MCF 10A (cell line): ENCODE measurements at regions not wholly inside any gene's neighbourhood (a gene's known extent, or its start where the extent isn't known, plus 50 kb on each side); places are given as distances from the start of the nearest gene placed in this dataset.

Source experiments
- BruUV-seq: library from RNA; stranded (reverse); fragments of 400-500 nt; replicated peaks from 2 replicates; lab custom pipeline; 2021; lab: Mats Ljungman, UMichigan
- CTCF ChIA-PET: fragments of 300-600 bp; sonication (Branson Sonifier 250); formaldehyde crosslinking; extraction: SDS; loops from one replicate; lab custom pipeline; 2021; ENCODE audit warnings: antibody characterized with exemption, inconsistent platforms; lab: Yijun Ruan, JAX
- POLR2A ChIA-PET: fragments of 300-600, 350-650 bp; sonication (Branson Sonifier 250); formaldehyde crosslinking; extraction: SDS; loops from one replicate; lab custom pipeline; 2020; ENCODE audit warnings: antibody characterized with exemption, inconsistent platforms; lab: Yijun Ruan, JAX
- DNase-seq: peaks from one replicate; pipeline ENCODE4 v3.0.0-alpha.2; 2018; ENCODE audit not compliant: unreplicated experiment
- H3K27ac Mint-ChIP-seq: one replicate; pipeline ENCODE4 v1.8.0; 2022; ENCODE audit warnings: mild to moderate bottlenecking, low read depth, mixed read lengths; ENCODE audit not compliant: unreplicated experiment
- H3K27me3 Mint-ChIP-seq: one replicate; pipeline ENCODE4 v1.8.0; 2022; ENCODE audit warnings: mixed read lengths; ENCODE audit not compliant: insufficient read depth, unreplicated experiment
- H3K36me3 Mint-ChIP-seq: one replicate; pipeline ENCODE4 v1.8.0; 2022; ENCODE audit warnings: mild to moderate bottlenecking, moderate library complexity, mixed read lengths; ENCODE audit not compliant: insufficient read depth, unreplicated experiment
- H3K4me1 Mint-ChIP-seq: one replicate; pipeline ENCODE4 v1.8.0; 2022; ENCODE audit warnings: mixed read lengths; ENCODE audit not compliant: insufficient read depth, unreplicated experiment
- H3K4me3 Mint-ChIP-seq: one replicate; pipeline ENCODE4 v1.8.0; 2022; ENCODE audit warnings: mild to moderate bottlenecking, moderate library complexity, mixed read lengths; ENCODE audit not compliant: unreplicated experiment
- H3K9me3 Mint-ChIP-seq: one replicate; pipeline ENCODE4 v1.8.0; 2022; ENCODE audit warnings: mixed read lengths; ENCODE audit not compliant: unreplicated experiment
- intact Hi-C: fragments of 100-400 bp; cut with micrococcal nuclease; formaldehyde crosslinking; loops from 2 replicates; pipeline ENCODE4 v1.14.1; 2022
- TF ChIP-seq, protein P1 (sequence below): fragments of 200-600 bp; IDR thresholded peaks from one replicate; pipeline ENCODE4 v1.8.0; 2022; ENCODE audit warnings: antibody characterized with exemption, mild to moderate bottlenecking; ENCODE audit not compliant: unreplicated experiment

DNA sequence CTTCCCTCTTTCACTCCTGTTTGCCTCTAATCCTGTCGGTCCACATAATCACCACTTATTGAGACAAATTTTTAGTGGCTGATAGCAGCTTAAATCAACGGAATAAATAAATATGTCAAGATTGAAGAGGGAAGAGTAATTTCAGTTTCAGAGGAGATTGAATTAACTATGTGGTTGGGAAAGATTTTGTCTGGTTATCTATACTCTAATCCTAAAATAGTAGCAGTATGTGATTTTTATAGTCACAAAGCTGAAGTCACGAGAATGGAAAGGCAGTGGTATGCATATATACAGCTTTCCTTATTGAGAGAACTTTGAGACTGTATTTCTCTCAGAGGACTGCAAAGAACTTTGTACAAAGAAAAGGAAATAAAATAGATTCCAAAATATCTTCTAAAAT lies 493.3 kb downstream of the FAT4 start:
- Mint-ChIP-seq H3K4me3 (no peak overlapping the region), H3K27me3 (no peaks in the 10 kb centered on the region), H3K9me3 (no peaks in the 10 kb centered on the region), H3K4me1 (no peaks in the 10 kb centered on the region), H3K36me3 (no peaks in the 10 kb centered on the region), H3K27ac (no peak overlapping the region)
- no peak for DNase-seq
- ChIA-PET POLR2A (interaction anchor here (1.0 kb wide), 1 partner anchor 9 kb away, joined by 3 read pairs; no protein-coding TSS in a partner anchor), CTCF (no interaction called here)
- intact Hi-C loops = no loop called here
- TF ChIP-seq, protein P1, sequence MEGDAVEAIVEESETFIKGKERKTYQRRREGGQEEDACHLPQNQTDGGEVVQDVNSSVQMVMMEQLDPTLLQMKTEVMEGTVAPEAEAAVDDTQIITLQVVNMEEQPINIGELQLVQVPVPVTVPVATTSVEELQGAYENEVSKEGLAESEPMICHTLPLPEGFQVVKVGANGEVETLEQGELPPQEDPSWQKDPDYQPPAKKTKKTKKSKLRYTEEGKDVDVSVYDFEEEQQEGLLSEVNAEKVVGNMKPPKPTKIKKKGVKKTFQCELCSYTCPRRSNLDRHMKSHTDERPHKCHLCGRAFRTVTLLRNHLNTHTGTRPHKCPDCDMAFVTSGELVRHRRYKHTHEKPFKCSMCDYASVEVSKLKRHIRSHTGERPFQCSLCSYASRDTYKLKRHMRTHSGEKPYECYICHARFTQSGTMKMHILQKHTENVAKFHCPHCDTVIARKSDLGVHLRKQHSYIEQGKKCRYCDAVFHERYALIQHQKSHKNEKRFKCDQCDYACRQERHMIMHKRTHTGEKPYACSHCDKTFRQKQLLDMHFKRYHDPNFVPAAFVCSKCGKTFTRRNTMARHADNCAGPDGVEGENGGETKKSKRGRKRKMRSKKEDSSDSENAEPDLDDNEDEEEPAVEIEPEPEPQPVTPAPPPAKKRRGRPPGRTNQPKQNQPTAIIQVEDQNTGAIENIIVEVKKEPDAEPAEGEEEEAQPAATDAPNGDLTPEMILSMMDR = no peak
- BruUV-seq = no TSS peak

DNA sequence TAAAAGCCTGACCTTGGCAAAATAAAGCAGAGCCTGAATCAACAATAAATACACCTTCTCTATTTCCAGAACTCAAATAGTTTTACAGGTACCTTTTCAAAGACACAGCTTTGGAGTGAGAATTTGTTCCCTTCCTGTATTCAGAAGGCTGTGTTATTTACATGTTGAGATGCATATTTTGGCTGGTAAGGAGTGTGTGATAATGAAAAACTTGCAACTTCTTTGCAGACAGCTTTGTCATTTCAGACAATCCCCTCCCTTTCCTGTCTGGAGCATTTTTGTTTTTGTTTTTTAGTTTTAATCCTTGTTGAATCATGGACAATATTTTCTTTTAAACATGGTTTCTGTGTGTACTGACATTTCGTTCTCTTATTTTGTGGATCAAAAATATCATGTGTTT lies 493.8 kb downstream of the FAT4 start:
- ChIA-PET POLR2A (interaction anchor here (1.0 kb wide), 1 partner anchor 8 kb away, joined by 3 read pairs; no protein-coding TSS in a partner anchor), CTCF (no interaction called here)
- Mint-ChIP-seq H3K4me3 (no peak overlapping the region), H3K27ac (no peak overlapping the region), H3K27me3 (no peaks in the 10 kb centered on the region), H3K4me1 (no peaks in the 10 kb centered on the region), H3K9me3 (no peaks in the 10 kb centered on the region), H3K36me3 (no peaks in the 10 kb centered on the region)
- DNase-seq = no peak
- TF ChIP-seq, protein P1 = no peak
- BruUV-seq = no TSS peak
- intact Hi-C loops = no loop called here

DNA sequence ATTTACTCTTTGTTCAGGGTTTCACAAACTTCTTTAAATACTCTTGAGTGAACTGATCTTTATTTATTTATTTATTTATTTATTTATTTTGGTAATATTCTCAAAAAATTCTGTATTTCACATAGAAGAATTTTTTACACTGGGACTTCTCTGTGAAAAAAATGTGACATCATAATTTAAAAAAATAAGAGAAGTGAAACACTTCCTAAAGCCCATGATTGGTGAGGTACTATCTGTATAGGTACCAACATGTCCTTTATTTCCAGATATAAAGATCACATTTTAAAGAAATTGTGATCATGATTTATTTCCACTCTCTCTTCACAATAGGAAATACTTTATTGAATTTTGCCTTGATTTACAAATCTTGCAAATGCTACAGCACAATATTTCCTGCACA lies 497.1 kb downstream of the FAT4 start:
- POLR2A ChIA-PET = no interaction called here
- no peak for DNase-seq
- TF ChIP-seq, protein P1 = no peak
- intact Hi-C loops = no loop called here
- no peak overlapping the region for H3K4me3 Mint-ChIP-seq
- H3K9me3 Mint-ChIP-seq = no peaks in the 10 kb centered on the region
- no peaks in the 10 kb centered on the region for H3K4me1 Mint-ChIP-seq
- H3K27me3 Mint-ChIP-seq = no peaks in the 10 kb centered on the region
- H3K27ac Mint-ChIP-seq = no peak overlapping the region
- no TSS peak for BruUV-seq
- CTCF ChIA-PET = no interaction called here
- no peaks in the 10 kb centered on the region for H3K36me3 Mint-ChIP-seq

DNA sequence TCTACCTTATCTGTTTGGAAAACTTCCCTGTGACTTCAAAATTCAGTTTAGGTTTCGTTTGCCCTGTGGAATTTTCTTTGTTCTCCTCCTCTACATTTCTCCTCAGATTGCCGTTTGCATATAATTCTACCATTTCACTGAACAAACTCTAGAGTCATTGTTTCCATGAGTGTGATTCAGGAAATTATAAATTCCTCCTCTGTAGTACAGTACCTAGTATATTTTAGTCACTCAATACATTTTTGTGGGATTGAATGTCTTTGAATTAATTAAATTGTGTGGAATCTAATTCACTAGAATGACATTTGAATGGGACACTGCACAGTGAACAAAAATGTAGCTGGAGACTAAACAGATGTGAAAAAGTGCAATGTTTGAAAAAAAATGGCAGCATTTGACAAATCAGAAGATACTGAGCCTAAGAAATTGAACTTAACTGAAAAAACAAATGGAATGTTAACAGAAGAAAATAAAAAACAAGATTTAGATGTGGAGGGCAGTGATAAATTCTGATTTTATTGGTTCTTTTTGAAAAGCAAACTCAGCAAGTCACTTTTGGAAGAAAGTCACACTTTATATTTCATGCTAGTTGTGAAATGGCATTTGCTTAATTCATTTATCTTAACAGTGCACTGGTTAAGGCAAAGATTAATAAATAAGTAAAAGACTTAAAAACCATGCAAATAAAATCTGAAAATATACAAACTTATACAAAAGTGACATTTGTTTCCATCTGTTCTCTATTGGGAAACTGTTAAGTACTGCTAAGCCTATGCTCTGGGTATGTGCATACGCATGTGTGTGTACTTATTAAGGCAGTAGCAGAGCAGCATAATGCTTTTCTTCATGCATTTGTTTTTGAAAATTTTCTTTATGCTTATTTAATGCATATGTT lies 512.3 kb downstream of the FAT4 start:
- TF ChIP-seq, protein P1 = no peak
- Mint-ChIP-seq H3K27me3 (no peaks in the 10 kb centered on the region), H3K36me3 (no peaks in the 10 kb centered on the region), H3K9me3 (no peaks in the 10 kb centered on the region), H3K4me3 (no peak overlapping the region), H3K27ac (no peak overlapping the region), H3K4me1 (no peaks in the 10 kb centered on the region)
- no peak for DNase-seq
- intact Hi-C loops = no loop called here
- ChIA-PET CTCF (no interaction called here), POLR2A (no interaction called here)
- no TSS peak for BruUV-seq
